HT-29 (cell line): ENCODE measurements at regions not wholly inside any gene's neighbourhood (a gene's known extent, or its start where the extent isn't known, plus 50 kb on each side); places are given as distances from the start of the nearest gene placed in this dataset.

Experiments used
- DNase-seq: peaks from one replicate; pipeline ENCODE4 v3.0.0-alpha.2; 2015; ENCODE audit warnings: low spot score

DNA sequence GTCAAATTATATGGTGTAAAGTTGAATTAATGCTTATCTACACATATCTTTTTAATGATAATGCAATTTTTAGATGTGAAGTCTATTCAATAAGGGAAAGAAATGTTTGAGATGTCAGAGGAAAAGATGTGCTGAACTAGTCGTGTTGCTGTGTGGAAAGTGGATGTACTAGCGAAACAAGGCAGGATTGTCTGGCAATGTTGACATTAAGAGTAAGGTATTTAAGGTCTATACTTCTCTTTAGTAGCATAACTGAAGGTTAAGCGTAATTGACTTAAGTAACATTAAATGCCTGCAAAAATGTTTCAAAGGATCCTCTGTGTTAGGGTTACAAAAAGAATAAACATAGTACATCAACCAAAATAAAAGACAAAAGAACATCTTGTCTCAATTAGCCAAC, 787.3 kb upstream of the KLHL1 start:
- DNase-seq, result no peak

- DNase-seq, result no peak
Observed at GRCh38 chr13:70894258-70894657, 786.0 kb upstream of the KLHL1 start.

- no peak for DNase-seq
Observed at GRCh38 chr13:70893832-70894231, 785.6 kb upstream of the KLHL1 start.

GRCh38 chr13:70890289-70890688, 782.0 kb upstream of the KLHL1 start:
- DNase-seq, result no peak

DNA sequence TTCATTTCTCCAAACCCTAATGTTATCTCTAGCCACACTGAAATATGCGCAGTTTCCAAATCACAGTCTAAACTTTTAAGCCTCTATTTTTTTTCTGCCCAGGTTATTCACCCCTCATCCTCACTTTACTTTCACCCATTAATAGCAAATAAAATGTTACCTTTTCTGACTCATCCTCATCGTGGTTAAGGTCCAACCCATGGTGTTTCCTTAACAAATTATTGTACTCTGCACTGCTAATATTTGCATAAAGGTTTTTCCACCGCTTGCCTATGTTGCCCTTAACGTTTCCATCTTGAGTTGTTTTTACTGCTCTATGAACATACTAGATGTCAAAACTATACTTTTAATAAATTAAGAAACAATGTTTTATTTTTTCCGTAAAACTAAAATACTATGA, 780.9 kb upstream of the KLHL1 start:
- DNase-seq, result no peak

- DNase-seq, result no peak
Observed at GRCh38 chr13:70884196-70884595, 775.9 kb upstream of the KLHL1 start.

- no peak for DNase-seq
Observed at GRCh38 chr13:70874636-70875035, 766.4 kb upstream of the KLHL1 start.

DNA sequence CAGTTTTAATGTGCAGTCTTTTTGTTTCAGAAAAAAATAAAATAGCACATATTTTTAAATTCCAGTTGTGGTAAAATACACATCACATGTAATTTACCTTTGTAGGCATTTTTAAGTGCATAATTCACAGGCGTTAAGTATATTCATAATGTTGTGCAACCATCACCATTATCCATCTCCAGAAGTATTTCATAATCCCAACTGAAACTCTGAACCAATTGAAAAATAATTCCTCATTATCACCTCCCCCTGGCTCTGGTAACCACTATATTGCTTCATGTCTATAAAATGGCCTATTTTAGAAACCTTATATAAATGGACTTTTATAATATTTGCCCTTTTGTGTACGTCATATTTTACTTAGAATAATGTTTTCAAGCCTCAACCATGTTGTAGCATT, 756.5 kb upstream of the KLHL1 start:
- no peak for DNase-seq

- DNase-seq, result no peak
Observed at GRCh38 chr13:70856711-70857110, 748.5 kb upstream of the KLHL1 start.

GRCh38 chr13:70856025-70856424, 747.8 kb upstream of the KLHL1 start:
- DNase-seq, result no peak

DNA sequence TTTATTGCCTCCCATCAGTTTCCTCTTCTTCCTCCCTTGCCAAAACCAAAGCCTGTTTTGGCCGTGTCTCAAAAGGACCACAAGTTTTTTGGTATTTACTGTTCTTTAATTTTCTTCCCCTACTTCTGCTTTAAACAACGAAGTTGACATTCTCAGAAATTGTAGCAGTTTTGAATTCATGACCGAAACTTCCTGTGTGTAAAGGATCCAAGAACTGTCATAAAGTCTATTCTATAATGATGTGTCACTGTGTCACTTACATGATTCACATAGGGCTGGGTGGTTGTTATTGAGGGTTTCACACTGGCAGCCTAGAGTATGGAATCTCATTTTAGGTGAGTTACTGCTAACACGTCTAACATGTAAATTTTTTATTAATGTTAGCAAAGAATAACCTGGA, 741.0 kb upstream of the KLHL1 start:
- DNase-seq, result no peak

- no peak for DNase-seq
Observed at GRCh38 chr13:70844391-70845108, 736.3 kb upstream of the KLHL1 start.

DNA sequence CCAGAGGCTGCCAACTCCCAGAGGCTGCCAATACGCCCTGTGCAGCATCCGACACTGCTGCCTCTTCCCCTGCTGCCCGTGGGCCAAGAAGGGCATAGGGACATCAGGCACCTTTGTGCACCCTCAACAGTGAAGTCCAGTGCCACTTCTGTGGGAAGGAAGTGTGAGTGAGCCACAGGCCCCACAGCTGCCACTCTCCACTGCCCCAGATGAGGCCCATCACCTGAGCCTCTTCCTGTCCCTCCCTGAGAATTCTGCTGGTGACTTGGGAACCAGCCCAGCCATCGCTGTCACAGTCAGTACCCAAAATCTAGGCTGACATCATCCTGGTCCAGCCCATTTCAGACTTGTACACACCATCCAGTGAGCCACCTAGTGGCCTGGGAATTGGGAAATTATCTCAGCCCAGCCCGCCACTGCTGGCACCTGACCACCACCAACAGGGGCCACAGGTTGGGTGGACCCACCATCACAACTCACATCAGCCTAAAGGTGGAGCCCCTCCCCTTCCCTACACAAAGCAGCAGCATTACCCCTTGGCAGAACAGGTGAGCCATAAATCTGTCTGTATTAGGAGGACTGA, 733.9 kb upstream of the KLHL1 start:
- no peak for DNase-seq

GRCh38 chr13:70841240-70842061, 733.2 kb upstream of the KLHL1 start:
- no peak for DNase-seq

GRCh38 chr13:70835371-70835770, 727.1 kb upstream of the KLHL1 start:
- DNase-seq, result no peak

GRCh38 chr13:70829748-70830147, 721.5 kb upstream of the KLHL1 start:
- DNase-seq, result no peak

DNA sequence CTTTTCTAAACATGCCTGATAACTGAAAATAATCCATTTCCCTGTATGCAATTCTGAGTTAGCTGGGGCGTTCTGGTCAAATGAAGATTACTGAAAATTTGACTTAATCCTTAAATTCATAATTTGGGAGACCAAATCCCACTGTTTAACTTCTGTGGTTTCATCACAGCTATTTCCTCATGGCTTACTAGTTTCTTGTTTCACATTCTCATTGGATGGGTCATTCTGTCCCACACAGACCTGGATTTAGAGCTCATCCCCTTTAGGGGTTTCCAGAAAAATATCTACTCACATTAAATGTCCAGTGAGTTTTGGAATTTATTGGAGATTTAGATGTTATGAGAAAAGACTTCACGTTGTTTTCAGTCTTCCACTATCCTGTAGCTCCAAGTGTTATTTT, 709.3 kb upstream of the KLHL1 start:
- no peak for DNase-seq

GRCh38 chr13:70816853-70817252, 708.6 kb upstream of the KLHL1 start:
- no peak for DNase-seq

DNA sequence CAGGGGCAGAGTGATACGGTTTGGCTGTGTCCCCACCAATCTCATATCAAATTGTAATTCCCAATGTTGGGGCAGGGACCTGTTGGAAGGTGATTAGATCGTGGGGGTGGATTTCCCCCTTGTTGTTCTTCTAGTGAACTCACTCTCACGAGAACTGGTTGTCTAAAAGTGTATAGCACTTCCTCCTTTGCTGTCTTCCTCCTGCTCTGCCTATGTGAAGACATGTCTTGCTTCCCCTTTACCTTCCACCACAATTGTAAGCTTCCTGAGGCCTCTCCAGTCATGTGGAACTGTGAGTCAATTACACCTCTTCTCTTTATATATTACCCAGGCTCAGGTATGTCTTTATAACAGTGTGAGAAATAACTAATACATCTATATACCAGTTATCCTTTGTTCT, 706.4 kb upstream of the KLHL1 start:
- DNase-seq, result no peak

GRCh38 chr13:70812481-70812880, 704.2 kb upstream of the KLHL1 start:
- no peak for DNase-seq

GRCh38 chr13:70809588-70809987, 701.3 kb upstream of the KLHL1 start:
- DNase-seq, result no peak

GRCh38 chr13:70798385-70798784, 690.1 kb upstream of the KLHL1 start:
- DNase-seq, result no peak

DNA sequence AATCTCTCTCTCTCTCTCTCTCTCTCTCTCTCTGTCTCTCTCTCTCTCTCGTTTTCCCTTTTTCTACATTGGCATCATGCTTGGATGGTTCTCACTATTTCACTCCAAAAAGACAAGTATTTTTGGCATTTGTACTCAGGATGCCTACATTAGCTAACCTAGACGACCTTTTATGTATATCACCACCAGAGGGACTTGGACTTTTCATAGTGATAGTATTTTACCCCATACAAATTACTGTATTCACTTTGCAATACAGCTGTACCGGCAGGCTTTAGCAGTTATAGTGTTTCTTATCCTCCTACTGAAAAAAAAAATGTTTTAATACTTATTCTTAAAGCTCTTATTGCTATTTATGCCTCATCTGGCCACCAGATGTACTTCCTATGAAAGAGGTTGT, 687.2 kb upstream of the KLHL1 start:
- DNase-seq, result no peak
